HEK293T (cell line): ENCODE measurements at regions not wholly inside any gene's neighbourhood (a gene's known extent, or its start where the extent isn't known, plus 50 kb on each side); places are given as distances from the start of the nearest gene placed in this dataset.

Experiments
- BHLHE40 ChIP-seq: fragments of 450-650 bp; IDR thresholded peaks from 2 replicates; pipeline ENCODE4 v1.6.1; 2016; ENCODE audit warnings: mild to moderate bottlenecking, moderate library complexity, borderline replicate concordance
- ELF4 ChIP-seq: fragments of 450-650 bp; IDR thresholded peaks from 2 replicates; pipeline ENCODE4 v1.6.1; 2017; ENCODE audit warnings: antibody characterized with exemption
- FOXA1 ChIP-seq: fragments of 450-650 bp; IDR thresholded peaks from 2 replicates; pipeline ENCODE4 v1.6.1; 2016; ENCODE audit warnings: mild to moderate bottlenecking
- FOXK2 ChIP-seq: fragments of 450-650 bp; IDR thresholded peaks from 2 replicates; pipeline ENCODE4 v1.6.1; 2016; ENCODE audit warnings: mild to moderate bottlenecking
- FOXM1 ChIP-seq: fragments of 450-650 bp; IDR thresholded peaks from 2 replicates; pipeline ENCODE4 v1.6.1; 2017; ENCODE audit warnings: mild to moderate bottlenecking, borderline replicate concordance
- L3MBTL2 ChIP-seq: fragments of 450-650 bp; conservative IDR thresholded peaks from 2 replicates; pipeline ENCODE4 v1.6.1; 2016; ENCODE audit warnings: mild to moderate bottlenecking
- SP1 ChIP-seq: fragments of 450-650 bp; IDR thresholded peaks from 2 replicates; pipeline ENCODE4 v1.6.1; 2017
- SUZ12 ChIP-seq: fragments of 450-650 bp; IDR thresholded peaks from 2 replicates; pipeline ENCODE4 v1.6.1; 2016; ENCODE audit warnings: mild to moderate bottlenecking
- TF ChIP-seq, protein P1 (sequence below): fragments of 450-650 bp; IDR thresholded peaks from 2 replicates; pipeline ENCODE4 v1.6.1; 2016

- TF ChIP-seq BHLHE40 = no peak
- TF ChIP-seq, protein P1, sequence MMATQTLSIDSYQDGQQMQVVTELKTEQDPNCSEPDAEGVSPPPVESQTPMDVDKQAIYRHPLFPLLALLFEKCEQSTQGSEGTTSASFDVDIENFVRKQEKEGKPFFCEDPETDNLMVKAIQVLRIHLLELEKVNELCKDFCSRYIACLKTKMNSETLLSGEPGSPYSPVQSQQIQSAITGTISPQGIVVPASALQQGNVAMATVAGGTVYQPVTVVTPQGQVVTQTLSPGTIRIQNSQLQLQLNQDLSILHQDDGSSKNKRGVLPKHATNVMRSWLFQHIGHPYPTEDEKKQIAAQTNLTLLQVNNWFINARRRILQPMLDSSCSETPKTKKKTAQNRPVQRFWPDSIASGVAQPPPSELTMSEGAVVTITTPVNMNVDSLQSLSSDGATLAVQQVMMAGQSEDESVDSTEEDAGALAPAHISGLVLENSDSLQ = no peak
- TF ChIP-seq FOXM1 = no peak
- no peak for TF ChIP-seq L3MBTL2
- no peak for TF ChIP-seq FOXA1
- no peak for TF ChIP-seq ELF4
- no peak for TF ChIP-seq SUZ12
- TF ChIP-seq SP1 = no peak
- no peak for TF ChIP-seq FOXK2
Observed at GRCh38 chr11:64490562-64491216, 65.1 kb upstream of the SLC22A11 start.
